ENCODE measurements at regions not wholly inside any gene's neighbourhood (a gene's known extent, or its start where the extent isn't known, plus 50 kb on each side); places are given as distances from the start of the nearest gene placed in this dataset.

- TF ChIP-seq TAF1 (IDR thresholded peaks at IDR 0.05; ENCODE audit: borderline replicate concordance, insufficient read depth, low read length) = no peak
- TF ChIP-seq POLR2AphosphoS5 (IDR thresholded peaks at IDR 0.05; ENCODE audit: low read depth, low read length) = no peak
Observed at GRCh38 chr13:84659359-84659661, 777.0 kb upstream of the SLITRK1 start.

- TF ChIP-seq SIN3A (IDR thresholded peaks at IDR 0.05; ENCODE audit: borderline replicate concordance, insufficient read depth, low read length) = no peak
- TF ChIP-seq POLR2AphosphoS5 (IDR thresholded peaks at IDR 0.05; ENCODE audit: low read depth, low read length) = no peak
- no peak for TF ChIP-seq FOXP2 (optimal IDR thresholded peaks at IDR 0.05; ENCODE audit: borderline replicate concordance, extremely low read depth, extremely low read length, insufficient read depth)
- TF ChIP-seq REST (IDR thresholded peaks at IDR 0.05; ENCODE audit: insufficient read depth in 1 of 2, low read depth in 2 of 2, low read length in 2 of 2) = no peak
- no peak for TF ChIP-seq TAF1 (IDR thresholded peaks at IDR 0.05; ENCODE audit: borderline replicate concordance, insufficient read depth, low read length)
Observed at GRCh38 chr13:84658491-84659358, 776.5 kb upstream of the SLITRK1 start.

- TF ChIP-seq REST (IDR thresholded peaks at IDR 0.05; ENCODE audit: insufficient read depth in 1 of 2, low read depth in 2 of 2, low read length in 2 of 2) (no peak), POLR2AphosphoS5 (IDR thresholded peaks at IDR 0.05; ENCODE audit: low read depth, low read length) (no peak), TAF1 (IDR thresholded peaks at IDR 0.05; ENCODE audit: borderline replicate concordance, insufficient read depth, low read length) (no peak), SIN3A (IDR thresholded peaks at IDR 0.05; ENCODE audit: borderline replicate concordance, insufficient read depth, low read length) (no peak), FOXP2 (optimal IDR thresholded peaks at IDR 0.05; ENCODE audit: borderline replicate concordance, extremely low read depth, extremely low read length, insufficient read depth) (no peak)
Observed at GRCh38 chr13:84655677-84656076, 773.4 kb upstream of the SLITRK1 start.

- TF ChIP-seq POLR2AphosphoS5 (IDR thresholded peaks at IDR 0.05; ENCODE audit: low read depth, low read length) (no peak), FOXP2 (optimal IDR thresholded peaks at IDR 0.05; ENCODE audit: borderline replicate concordance, extremely low read depth, extremely low read length, insufficient read depth) (no peak), TAF1 (IDR thresholded peaks at IDR 0.05; ENCODE audit: borderline replicate concordance, insufficient read depth, low read length) (no peak), REST (IDR thresholded peaks at IDR 0.05; ENCODE audit: insufficient read depth in 1 of 2, low read depth in 2 of 2, low read length in 2 of 2) (no peak), SIN3A (IDR thresholded peaks at IDR 0.05; ENCODE audit: borderline replicate concordance, insufficient read depth, low read length) (no peak)
Observed at GRCh38 chr13:84654654-84655275, 772.5 kb upstream of the SLITRK1 start.

GRCh38 chr13:84653915-84654534, 771.8 kb upstream of the SLITRK1 start:
- TF ChIP-seq POLR2AphosphoS5 (IDR thresholded peaks at IDR 0.05; ENCODE audit: low read depth, low read length) (no peak), FOXP2 (optimal IDR thresholded peaks at IDR 0.05; ENCODE audit: borderline replicate concordance, extremely low read depth, extremely low read length, insufficient read depth) (no peak), SIN3A (IDR thresholded peaks at IDR 0.05; ENCODE audit: borderline replicate concordance, insufficient read depth, low read length) (no peak), REST (IDR thresholded peaks at IDR 0.05; ENCODE audit: insufficient read depth in 1 of 2, low read depth in 2 of 2, low read length in 2 of 2) (no peak), TAF1 (IDR thresholded peaks at IDR 0.05; ENCODE audit: borderline replicate concordance, insufficient read depth, low read length) (no peak)
